HG03342 (cell line): ENCODE measurements at regions not wholly inside any gene's neighbourhood (a gene's known extent, or its start where the extent isn't known, plus 50 kb on each side); places are given as distances from the start of the nearest gene placed in this dataset.

ENCODE experiments used
- ATAC-seq: cut with Tn5 transposase; IDR thresholded peaks from one replicate; pipeline ENCODE4 v1.9.1; 2021; ENCODE audit warnings: mild to moderate bottlenecking, moderate library complexity; ENCODE audit not compliant: unreplicated experiment

DNA sequence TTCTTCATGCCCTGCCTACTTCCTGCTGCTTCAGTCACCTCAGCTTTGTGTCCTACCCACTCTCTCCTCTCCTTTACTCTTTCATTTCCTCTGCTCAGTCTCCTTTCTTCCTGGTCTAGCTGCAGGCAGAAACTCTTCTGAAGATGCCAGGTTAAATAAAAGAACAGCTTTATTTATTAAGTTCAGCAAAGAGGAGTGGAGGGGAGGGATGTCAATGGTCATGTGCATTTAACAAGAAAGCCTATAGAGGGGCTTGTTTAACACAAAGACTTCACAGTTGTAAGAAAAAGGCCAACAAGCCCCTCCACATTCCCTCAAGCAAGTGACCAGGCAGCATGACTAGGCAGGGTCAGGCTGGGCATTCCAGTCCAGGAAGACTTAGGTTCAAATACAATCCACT is 609.2 kb downstream of the INSC start:
- ATAC-seq: no peak

- ATAC-seq: no peak
Observed at GRCh38 chr11:15724601-15725000, 609.9 kb downstream of the INSC start.

- ATAC-seq: no peak
Observed at GRCh38 chr11:15725246-15725645, 610.5 kb downstream of the INSC start.

DNA sequence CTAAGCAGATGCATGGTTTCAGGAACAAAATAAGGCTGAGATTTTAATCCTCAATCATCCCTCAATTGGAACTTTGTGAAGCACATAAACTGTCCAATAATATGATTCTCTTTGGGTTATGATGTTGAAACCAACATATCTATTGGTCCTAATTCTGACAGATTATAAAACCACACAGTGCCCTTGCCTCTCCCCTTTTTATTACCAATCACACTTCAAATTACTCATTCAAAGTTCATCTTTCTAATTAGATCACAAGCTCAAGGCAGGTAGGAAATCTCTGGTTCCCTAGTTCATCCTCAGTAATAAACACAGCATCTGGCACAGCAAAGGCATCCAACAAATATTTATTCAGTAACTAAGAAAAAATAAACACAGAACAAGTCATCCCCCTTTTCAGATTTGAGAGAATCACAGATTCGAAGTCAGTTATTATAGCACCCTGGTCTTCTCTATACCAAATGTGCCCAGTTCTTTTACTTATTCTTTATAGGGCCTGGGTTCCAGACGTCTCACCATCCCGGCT is 611.6 kb downstream of the INSC start:
- no peak for ATAC-seq

DNA sequence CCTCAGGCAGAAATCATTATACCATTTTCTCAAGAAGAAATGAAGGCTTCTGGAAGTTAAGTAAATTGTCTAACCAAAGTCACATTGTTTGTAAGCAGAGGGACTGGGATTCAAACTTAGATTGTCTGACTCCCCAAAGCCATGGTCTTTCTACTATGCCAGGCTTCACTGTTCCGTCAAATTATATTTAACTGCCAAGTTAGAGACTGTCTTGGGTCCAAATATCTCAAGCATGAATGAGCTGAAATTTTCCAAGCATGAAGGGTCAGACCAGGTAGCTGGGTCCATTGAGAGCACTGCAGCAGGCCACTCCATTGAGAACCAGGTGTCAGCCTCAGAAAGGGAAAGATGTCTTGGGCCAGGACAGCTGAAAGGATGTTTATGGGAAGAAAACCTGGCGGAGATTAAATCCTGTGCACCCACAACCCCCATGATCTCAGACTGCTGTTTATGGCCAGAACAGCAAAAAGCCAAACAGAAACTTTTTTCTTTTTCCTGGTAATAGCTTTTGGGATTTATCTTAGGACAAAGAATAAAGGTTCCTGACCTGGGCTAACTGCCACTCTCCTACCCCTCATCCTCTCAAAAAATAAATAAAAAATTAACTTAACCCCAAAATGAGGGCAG is 612.3 kb downstream of the INSC start:
- ATAC-seq: no peak

DNA sequence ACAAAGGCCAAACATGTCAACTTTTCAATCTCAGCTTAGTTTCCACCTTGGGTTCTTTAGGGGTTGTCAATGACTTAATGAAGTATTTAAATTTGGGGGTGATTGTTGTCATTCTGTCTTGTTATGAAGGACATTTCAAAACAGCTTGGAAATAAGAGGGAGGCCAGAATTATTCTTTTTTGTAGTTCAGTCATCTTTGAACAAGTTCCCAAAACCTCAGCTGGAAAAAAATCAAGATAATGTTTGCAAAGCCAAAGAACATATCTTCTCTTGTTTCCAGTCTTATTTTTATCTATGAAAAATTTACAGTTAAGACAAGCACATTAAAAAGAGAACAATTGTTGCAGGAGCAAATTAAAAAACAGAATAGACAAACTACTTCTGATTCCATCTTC is 612.8 kb downstream of the INSC start:
- no peak for ATAC-seq

DNA sequence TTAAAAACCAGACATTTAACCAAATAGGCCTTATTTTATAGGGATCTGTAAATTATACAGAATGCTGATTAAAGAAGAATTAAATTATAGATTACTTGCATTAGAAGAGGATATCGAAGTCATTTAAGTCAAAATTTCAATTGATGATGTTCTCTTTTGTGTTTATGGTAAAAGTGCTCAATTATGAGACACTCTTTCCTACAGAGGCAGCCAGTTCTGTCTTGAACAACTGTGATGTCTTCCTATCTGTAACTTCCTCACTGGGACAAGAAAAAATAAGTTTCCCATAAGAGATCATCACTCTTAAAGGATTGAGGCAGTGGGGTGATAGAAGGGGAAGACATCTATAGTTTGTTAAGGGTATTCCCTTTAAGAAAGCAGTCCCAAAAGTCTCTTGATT is 613.5 kb downstream of the INSC start:
- ATAC-seq: no peak

DNA sequence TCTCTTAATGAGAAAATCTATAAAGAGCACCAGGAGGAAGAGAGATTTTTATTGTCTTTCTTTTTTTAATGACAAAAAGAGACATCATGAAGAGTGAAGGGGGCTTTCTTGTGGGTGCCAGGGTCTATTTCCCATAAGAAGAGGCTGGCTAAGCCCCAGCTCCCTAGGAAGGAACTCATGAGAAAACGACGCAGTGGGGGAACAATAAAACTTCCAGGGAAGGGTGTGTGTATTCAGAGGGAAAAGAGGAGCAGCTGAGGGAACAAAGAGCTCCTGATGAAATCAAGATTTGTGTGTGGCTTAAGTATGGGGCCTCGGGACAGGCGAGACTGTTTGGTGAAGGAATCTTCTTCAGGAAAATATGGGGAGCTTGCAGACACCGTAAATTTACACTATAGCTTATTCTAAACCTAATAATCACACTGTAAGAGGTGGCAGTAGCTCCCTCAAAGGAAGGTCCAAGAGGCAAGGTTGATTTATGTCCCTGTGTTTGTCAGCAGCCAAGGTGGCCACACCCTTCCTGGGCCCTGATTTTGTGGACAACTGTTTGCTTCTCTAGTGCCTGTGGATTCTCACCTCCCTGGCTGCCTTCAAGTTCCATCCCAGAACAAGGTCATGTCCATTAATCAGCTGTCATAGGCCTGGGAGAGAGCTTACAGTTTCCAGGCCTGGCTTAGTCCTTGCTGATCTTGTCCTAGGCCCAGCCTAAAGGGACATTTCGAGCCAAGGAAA is 615.7 kb downstream of the INSC start:
- ATAC-seq: no peak

- no peak for ATAC-seq
Observed at GRCh38 chr11:15730995-15731385, 616.3 kb downstream of the INSC start.

DNA sequence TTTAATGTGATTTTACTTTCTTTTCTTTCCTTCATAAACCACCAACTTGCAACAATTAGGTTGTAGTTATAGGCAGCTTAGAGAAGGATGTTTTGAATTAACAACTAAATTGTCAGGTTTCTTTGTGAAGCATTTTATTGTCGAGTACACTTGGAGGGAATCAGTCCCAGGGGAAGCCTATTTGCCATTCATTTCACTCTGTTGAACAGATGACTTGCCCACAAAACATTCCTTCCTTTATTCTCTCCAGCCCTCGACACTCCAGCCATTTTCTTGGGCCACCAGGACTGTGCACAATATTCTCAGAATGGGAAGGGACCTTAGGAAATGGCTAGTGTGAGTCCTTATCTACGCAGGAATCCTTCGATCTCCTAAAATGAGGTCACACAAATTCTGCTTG is 620.6 kb downstream of the SOX6 start:
- ATAC-seq: no peak

DNA sequence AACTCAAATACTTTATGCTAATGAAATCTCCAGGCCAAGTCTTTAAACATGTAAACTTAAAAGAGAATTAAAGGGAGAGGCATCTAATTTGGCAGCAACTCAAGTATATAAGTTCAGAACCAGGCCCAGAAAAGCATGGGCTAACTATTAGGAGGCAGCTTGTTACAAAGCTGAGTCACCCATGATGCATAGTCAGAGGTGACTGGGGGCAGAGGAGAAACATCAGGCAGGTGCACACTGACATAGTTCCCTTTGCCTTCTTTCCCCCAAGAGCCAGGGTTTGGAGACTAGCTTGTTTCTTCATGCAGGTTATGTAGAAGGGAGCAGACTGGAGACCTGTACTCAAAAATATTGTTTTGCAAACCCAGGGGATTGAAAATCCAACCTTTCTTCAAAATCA is 619.0 kb downstream of the SOX6 start:
- ATAC-seq: no peak

- ATAC-seq: no peak
Observed at GRCh38 chr11:15738931-15739330, 617.4 kb downstream of the SOX6 start.

DNA sequence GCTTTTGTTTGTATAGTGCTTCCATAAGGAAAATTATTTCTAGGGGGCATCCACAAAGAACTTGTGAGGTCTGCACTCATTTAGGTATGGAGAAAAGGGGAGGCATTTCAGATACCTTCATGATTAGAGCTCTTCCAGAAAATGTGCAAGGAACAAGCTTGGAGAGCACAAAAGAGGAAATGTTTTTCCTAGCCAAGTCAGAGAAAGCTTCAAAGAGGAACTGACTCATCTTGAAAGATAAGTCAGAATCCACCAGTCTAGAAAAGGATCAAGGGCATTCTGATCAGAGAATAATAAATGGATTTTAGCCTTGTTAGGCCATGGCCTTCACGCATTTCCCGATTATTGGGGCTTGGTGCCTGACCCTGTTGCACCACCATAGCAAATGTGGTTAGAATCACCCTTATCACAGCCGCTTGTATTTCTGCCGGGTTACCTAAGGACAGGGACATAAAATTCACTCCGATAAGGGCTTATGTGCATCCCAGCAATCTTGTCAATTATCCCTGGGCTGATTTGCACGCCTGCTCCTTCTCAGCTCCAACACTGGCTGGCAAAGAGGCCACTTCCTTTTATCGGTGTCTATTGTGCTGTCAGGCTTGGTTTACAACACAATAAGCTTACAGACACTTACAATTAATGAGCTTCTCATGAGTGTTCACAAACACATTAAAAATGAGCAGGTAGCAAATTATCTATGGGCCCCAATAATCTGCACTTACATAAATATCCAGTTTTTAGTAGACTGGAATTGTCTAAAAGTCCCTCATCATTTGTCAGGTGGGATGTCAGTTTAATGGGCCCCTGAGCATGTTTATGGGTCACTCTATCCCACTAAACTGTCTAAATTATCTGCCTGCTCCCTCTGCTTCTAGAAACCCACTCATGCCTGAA is 613.5 kb downstream of the SOX6 start:
- ATAC-seq: no peak

GRCh38 chr11:15744693-15745092 is 611.7 kb downstream of the SOX6 start:
- no peak for ATAC-seq

DNA sequence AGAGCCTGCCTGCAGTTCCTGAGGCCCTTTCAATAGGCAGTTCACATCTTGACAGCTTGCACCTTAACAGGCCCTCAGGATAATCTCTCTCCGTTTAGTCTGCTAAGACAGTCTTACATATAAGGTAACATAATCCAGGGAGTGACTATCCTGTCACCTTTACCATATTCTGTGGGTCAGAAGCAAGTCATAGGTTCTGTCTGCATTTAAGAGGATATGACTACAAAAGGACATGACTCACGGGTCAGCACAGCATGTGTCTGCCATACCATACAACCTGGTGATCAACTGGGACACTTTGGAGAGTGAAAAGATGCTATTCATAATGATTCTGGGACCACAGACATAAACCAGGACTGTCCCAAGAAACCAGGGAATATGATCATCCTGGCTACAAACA is 611.1 kb downstream of the SOX6 start:
- no peak for ATAC-seq

DNA sequence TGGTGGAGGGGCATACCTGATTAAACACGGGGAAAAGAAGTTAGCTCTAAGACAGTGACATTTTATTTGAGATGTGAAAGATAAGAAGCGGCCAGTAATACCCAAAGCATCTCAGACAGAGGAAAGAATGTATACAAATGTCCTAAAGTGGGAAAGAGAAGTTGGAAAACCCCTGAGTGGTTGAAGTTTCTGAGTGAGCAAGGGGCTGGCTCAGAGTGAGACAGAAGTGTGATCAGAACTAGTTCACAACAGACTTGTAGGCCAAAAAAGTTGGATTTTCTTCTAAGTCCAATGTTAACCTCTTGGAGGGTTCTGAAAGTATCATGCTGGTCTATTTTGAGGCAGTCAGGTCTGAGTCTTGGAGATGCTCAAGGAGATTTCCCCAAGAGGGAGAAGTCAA is 608.7 kb downstream of the SOX6 start:
- ATAC-seq: no peak

DNA sequence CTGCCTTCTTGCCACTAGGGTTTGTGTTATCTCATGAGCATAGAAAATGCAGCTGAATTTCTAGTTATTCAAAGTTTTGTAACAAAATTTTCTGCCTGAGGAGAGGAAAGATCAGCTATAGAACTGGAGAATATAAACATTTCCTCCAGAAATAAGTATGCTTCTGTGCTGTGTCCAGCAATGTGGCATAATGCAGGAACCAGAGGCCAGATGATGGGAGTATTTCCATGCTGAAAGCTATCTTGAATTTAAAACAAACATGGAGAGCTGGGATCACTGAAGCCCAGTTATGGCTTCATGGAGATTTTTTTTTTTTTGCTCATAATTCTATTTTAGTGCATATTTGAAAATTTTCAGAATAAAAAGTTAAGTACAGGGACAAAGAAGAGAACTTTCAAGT is 608.2 kb downstream of the SOX6 start:
- ATAC-seq: no peak

DNA sequence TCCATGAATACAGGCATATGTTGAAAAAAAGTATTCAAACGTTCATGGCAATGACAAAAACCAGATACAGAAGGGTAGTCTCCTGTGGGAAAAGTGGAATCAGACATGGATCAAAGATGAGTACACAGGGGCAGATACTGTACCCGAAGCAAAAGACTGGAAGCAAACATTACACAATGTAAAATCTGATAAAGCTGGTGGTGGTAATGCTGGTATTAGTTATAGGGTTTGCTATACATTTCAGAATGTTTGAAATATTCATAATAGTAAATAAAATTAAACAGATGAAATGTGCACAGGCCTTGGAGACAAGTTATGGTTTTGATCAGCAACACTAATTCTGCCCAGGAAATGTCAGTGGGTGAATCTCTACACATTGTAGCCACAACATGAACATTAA is 607.6 kb downstream of the SOX6 start:
- no peak for ATAC-seq

- ATAC-seq: no peak
Observed at GRCh38 chr11:15750535-15751308, 605.6 kb downstream of the SOX6 start.

DNA sequence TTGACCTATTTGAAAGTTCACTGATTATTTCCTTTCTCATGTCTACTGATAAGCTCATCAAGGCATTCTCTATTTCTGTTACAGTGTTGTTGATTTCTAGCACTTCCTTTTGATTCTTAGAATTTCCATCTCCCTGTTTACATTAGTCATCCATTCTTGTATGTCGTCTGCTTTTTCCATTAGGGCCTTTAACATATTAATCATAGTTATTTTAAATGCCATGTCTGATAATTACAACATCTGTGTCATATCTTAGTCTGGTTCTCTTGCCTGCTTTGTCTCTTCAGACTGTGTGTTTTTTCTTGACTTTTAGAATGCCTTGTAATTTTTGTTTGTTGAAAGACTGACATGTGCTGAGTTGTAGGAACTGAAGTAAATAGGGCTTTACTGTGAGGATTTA is 602.1 kb downstream of the SOX6 start:
- no peak for ATAC-seq
